GM19035 (cell line): ENCODE measurements at regions not wholly inside any gene's neighbourhood (a gene's known extent, or its start where the extent isn't known, plus 50 kb on each side); places are given as distances from the start of the nearest gene placed in this dataset.

ENCODE experiments used
- ATAC-seq: cut with Tn5 transposase; IDR thresholded peaks from one replicate; pipeline ENCODE4 v1.9.1; 2021; ENCODE audit not compliant: unreplicated experiment

GRCh38 chr2:15858466-15858865, 81.9 kb upstream of the MYCN start:
- ATAC-seq: no peak

GRCh38 chr2:15860051-15860663, 80.2 kb upstream of the MYCN start:
- no peak for ATAC-seq

GRCh38 chr2:15860760-15861159, 79.6 kb upstream of the MYCN start:
- no peak for ATAC-seq

GRCh38 chr2:15861172-15861822, 79.1 kb upstream of the MYCN start:
- no peak for ATAC-seq

- ATAC-seq: no peak
These were observed 78.5 kb upstream of the MYCN start for GRCh38 chr2:15861898-15862297.

GRCh38 chr2:15863089-15863488, 77.3 kb upstream of the MYCN start:
- no peak for ATAC-seq

- no peak for ATAC-seq
These were observed 76.7 kb upstream of the MYCN start for GRCh38 chr2:15863494-15864175.

GRCh38 chr2:15864176-15864769, 76.1 kb upstream of the MYCN start:
- ATAC-seq: no peak

GRCh38 chr2:15865923-15866322, 74.4 kb upstream of the MYCN start:
- no peak for ATAC-seq

GRCh38 chr2:15866563-15867193, 73.7 kb upstream of the MYCN start:
- ATAC-seq: no peak

GRCh38 chr2:15867194-15868171, 72.9 kb upstream of the MYCN start:
- no peak for ATAC-seq

GRCh38 chr2:15868186-15868585, 72.2 kb upstream of the MYCN start:
- ATAC-seq: no peak

GRCh38 chr2:15868704-15869103, 71.6 kb upstream of the MYCN start:
- no peak for ATAC-seq

GRCh38 chr2:15869396-15869795, 71.0 kb upstream of the MYCN start:
- no peak for ATAC-seq

GRCh38 chr2:15869871-15870270, 70.5 kb upstream of the MYCN start:
- ATAC-seq: no peak

GRCh38 chr2:15870565-15870964, 69.8 kb upstream of the MYCN start:
- ATAC-seq: no peak

- ATAC-seq: no peak
These were observed 69.0 kb upstream of the MYCN start for GRCh38 chr2:15871239-15871783.

- no peak for ATAC-seq
These were observed 67.5 kb upstream of the MYCN start for GRCh38 chr2:15872854-15873253.

GRCh38 chr2:15874321-15874720, 66.0 kb upstream of the MYCN start:
- ATAC-seq: no peak
